ENCODE measurements at regions not wholly inside any gene's neighbourhood (a gene's known extent, or its start where the extent isn't known, plus 50 kb on each side); places are given as distances from the start of the nearest gene placed in this dataset.

DNA sequence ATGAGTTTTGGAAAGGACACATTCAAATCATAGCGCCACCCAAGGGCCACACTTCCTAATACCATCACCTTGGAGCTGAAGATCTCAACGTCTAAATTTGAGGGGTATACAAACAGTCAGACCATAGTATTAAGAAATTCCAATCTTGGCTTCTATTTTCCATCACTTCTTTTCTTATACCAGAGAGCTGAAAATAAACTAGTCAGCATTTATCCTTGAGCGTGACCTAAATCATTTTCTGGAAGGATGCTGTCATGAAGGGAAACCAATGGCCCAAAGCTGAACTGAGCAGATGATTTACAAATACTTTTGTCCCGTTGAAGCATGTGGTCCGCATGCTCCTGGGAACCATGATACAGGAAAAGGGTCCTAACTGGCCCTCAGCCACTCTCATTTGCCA is 921.9 kb downstream of the CCSER2 start:
- TF ChIP-seq, protein P1, sequence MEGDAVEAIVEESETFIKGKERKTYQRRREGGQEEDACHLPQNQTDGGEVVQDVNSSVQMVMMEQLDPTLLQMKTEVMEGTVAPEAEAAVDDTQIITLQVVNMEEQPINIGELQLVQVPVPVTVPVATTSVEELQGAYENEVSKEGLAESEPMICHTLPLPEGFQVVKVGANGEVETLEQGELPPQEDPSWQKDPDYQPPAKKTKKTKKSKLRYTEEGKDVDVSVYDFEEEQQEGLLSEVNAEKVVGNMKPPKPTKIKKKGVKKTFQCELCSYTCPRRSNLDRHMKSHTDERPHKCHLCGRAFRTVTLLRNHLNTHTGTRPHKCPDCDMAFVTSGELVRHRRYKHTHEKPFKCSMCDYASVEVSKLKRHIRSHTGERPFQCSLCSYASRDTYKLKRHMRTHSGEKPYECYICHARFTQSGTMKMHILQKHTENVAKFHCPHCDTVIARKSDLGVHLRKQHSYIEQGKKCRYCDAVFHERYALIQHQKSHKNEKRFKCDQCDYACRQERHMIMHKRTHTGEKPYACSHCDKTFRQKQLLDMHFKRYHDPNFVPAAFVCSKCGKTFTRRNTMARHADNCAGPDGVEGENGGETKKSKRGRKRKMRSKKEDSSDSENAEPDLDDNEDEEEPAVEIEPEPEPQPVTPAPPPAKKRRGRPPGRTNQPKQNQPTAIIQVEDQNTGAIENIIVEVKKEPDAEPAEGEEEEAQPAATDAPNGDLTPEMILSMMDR (IDR thresholded peaks at IDR 0.05): no peak
- TF ChIP-seq POLR2A (IDR thresholded peaks at IDR 0.05): no peak

All from transverse colon (tissue), 3 donors.